Psoas muscle (tissue), 7 donors: ENCODE measurements at regions not wholly inside any gene's neighbourhood (a gene's known extent, or its start where the extent isn't known, plus 50 kb on each side); places are given as distances from the start of the nearest gene placed in this dataset.
"Not testable (repeated sequence)": the region's sequence is repeated elsewhere in the genome, so short reads cannot be mapped to it uniquely, and the experiment has no call there.

Experiments used
- ATAC-seq, 4 donors: fragments of 200-7000 bp; cut with Tn5 transposase; one replicate each; pipeline ENCODE4 v1.9.1; 2020; ENCODE audit warnings: moderate library complexity in 3 of 4, mild to moderate bottlenecking in 2 of 4
- DNase-seq, 2 donors: peaks; one replicate each; pipeline ENCODE4 v3.0.0-alpha.2; 2020
- H3K27ac ChIP-seq: fragments of 200-600 bp; one replicate; pipeline ENCODE4 v1.8.0; 2022
- H3K27me3 ChIP-seq, 3 donors: fragments of 200-600 bp in 1 of 3; one replicate each; pipeline versions ENCODE4 v1.6.1 to v1.8.0; 2013 to 2022; ENCODE audit warnings: low read length in 2 of 3, mild to moderate bottlenecking in 2 of 3, moderate library complexity in 1 of 3; ENCODE audit not compliant: insufficient read depth in 3 of 3
- H3K36me3 ChIP-seq, 2 donors: fragments of 200-600 bp in 1 of 2; one replicate each; pipeline versions ENCODE4 v1.6.1 to v1.8.0; 2013 to 2022; ENCODE audit warnings: low read depth in 1 of 2, mild to moderate bottlenecking in 1 of 2, moderate library complexity in 1 of 2; ENCODE audit not compliant: insufficient read depth in 1 of 2
- H3K4me1 ChIP-seq: fragments of 200-600 bp; one replicate; pipeline ENCODE4 v1.8.0; 2022
- H3K4me3 ChIP-seq: fragments of 200-600 bp; one replicate; pipeline ENCODE4 v1.8.0; 2022; ENCODE audit warnings: mild to moderate bottlenecking
- H3K9me3 ChIP-seq: fragments of 200-600 bp; one replicate; pipeline ENCODE4 v1.8.0; 2022
- WGBS, 3 donors: extraction: QIAGEN DNeasy Blood & Tissue Kit; methylation state at CpG; one replicate each; pipeline versions ENCODE4 v1.1.6 to v1.1.7; 2013; 5-methylcytosine and 5-hydroxymethylcytosine counted together
- intact Hi-C, 2 donors: fragments of 100-400 bp; cut with DNase I; formaldehyde crosslinking; loops; one replicate each; pipeline versions ENCODE4 v1.11.0 to v1.14.2; 2022
- TF ChIP-seq, protein P1 (sequence below): fragments of 200-600 bp; IDR thresholded peaks from one replicate; pipeline ENCODE4 v1.8.0; 2022; ENCODE audit warnings: antibody characterized with exemption
- donor health status: healthy with polysubstance abuse.
- donor health status: DM: no; HTN: no; CAD: no; lungs with moderate emphysema.
- donor health status: Bipolar disorder and iron deficiency.
- donor health status: healthy.
- donor health status: DM: yes; HTN: yes; CAD: no.
- donor health status: DM: no; HTN: no; CAD: no.
- donor health status: DM: yes; HTN: yes; CAD: no.

DNA sequence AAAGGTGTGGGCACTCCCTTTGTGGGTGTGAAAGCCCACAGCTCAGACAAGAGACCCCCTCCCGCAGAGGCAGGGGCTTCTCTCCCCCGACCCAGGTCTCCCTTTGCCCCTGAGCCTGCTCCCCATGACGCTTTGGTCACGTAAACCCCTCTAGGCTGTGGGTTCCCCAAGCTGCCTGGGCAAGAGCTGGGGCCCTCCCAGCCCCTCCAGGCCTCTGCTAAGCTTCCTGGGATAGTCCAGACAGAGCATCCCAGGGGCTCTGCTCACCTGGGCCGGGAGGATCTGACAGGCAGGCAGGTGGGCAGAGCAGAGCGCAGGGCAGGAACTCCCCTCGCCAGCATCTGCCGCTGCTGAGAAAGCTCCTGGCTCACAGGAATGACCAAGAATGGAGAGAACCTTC lies 177.3 kb downstream of the BANP start:
- intact Hi-C loops, result no loop called here
- Histone ChIP-seq H3K36me3 (no peaks in the 10 kb centered on the region), H3K27ac (no peak overlapping the region), H3K4me3 (no peak overlapping the region), H3K4me1 (no peaks in the 10 kb centered on the region), H3K9me3 (no peaks in the 10 kb centered on the region), H3K27me3 (peaks cover 0 to 20% (median 2%) of the 10 kb centered on the region in 3 donors)
- TF ChIP-seq, protein P1, sequence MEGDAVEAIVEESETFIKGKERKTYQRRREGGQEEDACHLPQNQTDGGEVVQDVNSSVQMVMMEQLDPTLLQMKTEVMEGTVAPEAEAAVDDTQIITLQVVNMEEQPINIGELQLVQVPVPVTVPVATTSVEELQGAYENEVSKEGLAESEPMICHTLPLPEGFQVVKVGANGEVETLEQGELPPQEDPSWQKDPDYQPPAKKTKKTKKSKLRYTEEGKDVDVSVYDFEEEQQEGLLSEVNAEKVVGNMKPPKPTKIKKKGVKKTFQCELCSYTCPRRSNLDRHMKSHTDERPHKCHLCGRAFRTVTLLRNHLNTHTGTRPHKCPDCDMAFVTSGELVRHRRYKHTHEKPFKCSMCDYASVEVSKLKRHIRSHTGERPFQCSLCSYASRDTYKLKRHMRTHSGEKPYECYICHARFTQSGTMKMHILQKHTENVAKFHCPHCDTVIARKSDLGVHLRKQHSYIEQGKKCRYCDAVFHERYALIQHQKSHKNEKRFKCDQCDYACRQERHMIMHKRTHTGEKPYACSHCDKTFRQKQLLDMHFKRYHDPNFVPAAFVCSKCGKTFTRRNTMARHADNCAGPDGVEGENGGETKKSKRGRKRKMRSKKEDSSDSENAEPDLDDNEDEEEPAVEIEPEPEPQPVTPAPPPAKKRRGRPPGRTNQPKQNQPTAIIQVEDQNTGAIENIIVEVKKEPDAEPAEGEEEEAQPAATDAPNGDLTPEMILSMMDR, result no peak
- no peak for ATAC-seq
- 87 to 94% (median 87%) methylated on average over 8 of the region's 8 CpGs for WGBS, 3 donors
- no peak for DNase-seq

DNA sequence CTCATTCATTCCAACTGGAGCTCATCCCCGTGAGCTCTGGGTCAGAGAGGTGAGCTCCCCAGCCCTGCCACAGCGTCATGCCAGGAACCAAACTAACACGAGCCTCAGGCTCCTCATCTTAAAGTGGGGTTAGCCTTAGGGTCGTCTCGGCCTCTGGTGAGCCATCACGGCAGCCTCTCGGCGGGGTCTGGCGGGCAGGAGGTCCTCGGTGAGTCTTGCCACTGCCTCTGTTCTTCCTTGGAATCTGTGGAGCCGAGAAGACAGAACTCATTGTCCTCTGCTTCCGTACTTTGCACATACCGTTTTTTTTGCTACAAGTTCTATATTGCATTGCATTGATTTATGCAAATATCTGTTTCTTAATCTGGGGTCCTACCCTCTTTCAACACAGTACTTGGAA lies 177.9 kb downstream of the BANP start:
- intact Hi-C loops, DNase-seq, H3K4me1 ChIP-seq, ATAC-seq, H3K36me3 ChIP-seq, H3K27ac ChIP-seq, H3K4me3 ChIP-seq, H3K9me3 ChIP-seq: not testable (repeated sequence)
- 83 to 88% (median 85%) methylated on average over 13 of the region's 13 CpGs for WGBS, 3 donors
- H3K27me3 ChIP-seq, result peaks cover 0 to 26% (median 2%) of the 10 kb centered on the region in 3 donors

DNA sequence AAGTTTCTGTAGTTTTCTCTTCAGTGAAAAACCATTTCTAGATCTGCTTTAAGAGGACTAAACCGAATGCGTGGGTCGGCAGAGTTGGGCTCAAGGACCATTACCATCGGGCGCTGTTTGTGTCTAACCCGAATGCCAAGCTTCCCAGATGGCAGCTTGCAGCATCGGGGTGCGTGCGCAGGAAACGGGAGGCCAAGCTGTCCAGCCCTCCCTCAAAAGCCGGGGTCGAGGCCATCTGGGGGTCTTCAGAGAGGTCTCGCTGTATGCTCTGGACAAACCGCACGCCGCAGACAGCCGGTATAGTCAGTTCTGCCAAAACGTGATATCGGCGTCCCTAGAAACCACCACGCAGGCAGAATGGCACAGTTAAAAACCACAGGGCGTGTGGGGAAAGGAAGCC lies 178.8 kb downstream of the BANP start:
- no peak overlapping the region for H3K4me3 ChIP-seq
- intact Hi-C loops, result no loop called here
- H3K36me3 ChIP-seq, result no peaks in the 10 kb centered on the region
- no peaks in the 10 kb centered on the region for H3K4me1 ChIP-seq
- 88 to 91% (median 90%) methylated on average over 22 of the region's 22 CpGs for WGBS, 3 donors
- peaks cover 0 to 31% (median 2%) of the 10 kb centered on the region in 3 donors for H3K27me3 ChIP-seq
- TF ChIP-seq, protein P1, result no peak
- DNase-seq (peak; percentile 4 to 14), ATAC-seq (no peak)
- no peak overlapping the region for H3K27ac ChIP-seq
- H3K9me3 ChIP-seq, result no peaks in the 10 kb centered on the region

DNA sequence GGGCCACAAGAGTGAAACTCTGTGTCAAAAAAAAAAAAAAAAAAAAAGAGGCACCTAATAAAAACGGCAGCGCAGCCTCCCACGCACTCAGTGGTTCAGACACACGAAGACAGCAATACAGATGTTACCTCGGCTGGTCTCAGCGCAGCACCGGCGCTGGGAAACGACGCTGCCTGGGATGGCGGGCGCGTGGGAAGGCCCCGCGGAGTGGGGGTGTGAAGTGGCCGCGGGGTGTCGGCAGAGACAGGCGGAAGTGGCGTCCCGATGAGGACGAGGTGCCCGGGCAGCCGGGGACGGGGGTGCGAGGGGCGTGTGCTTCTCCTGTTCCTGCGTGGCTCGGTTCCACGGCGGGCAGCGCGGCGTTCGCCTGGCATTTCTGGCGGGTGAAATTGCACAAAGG lies 179.4 kb downstream of the BANP start:
- Histone ChIP-seq H3K4me1 (no peaks in the 10 kb centered on the region), H3K36me3 (no peaks in the 10 kb centered on the region), H3K27ac (no peak overlapping the region), H3K27me3 (peaks cover 0 to 32% (median 3%) of the 10 kb centered on the region in 3 donors), H3K9me3 (no peaks in the 10 kb centered on the region), H3K4me3 (no peak overlapping the region)
- intact Hi-C loops, result no loop called here
- WGBS, 3 donors, result 90 to 92% (median 92%) methylated on average over 33 to 36 of the region's 36 CpGs
- TF ChIP-seq, protein P1, result no peak
- ATAC-seq, result no peak
- DNase-seq, result peak; percentile 9 to 18

DNA sequence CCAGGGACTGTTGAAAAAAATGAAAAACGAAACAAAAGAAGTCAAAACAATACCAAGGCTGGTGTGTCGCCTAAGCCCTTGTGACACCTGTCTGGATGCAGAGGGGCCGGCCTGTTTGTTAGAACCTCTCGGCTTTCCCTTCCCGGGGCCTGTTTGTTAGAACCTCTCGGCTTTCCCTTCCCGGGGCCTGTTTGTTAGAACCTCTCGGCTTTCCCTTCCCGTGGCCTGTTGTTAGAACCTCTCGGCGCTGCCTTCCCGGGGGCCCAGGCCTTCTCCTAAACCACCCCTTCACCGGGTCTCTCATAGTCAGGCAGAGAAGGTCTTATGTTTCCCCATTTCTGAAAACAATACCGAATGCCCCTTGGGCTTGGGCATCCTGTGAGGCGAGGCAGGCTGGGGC lies 180.0 kb downstream of the BANP start:
- Histone ChIP-seq H3K36me3 (no peaks in the 10 kb centered on the region), H3K27me3 (peaks cover 0 to 33% (median 3%) of the 10 kb centered on the region in 3 donors), H3K4me1 (no peaks in the 10 kb centered on the region), H3K9me3 (no peaks in the 10 kb centered on the region), H3K27ac (no peak overlapping the region), H3K4me3 (no peak overlapping the region)
- DNase-seq (peak in 1 of 2 donors; percentile 9), ATAC-seq (no peak)
- intact Hi-C loops, result no loop called here
- 81 to 85% (median 84%) methylated on average over 15 of the region's 15 CpGs for WGBS, 3 donors
- TF ChIP-seq, protein P1, result no peak
